ENCODE measurements at regions not wholly inside any gene's neighbourhood (a gene's known extent, or its start where the extent isn't known, plus 50 kb on each side); places are given as distances from the start of the nearest gene placed in this dataset.

DNA sequence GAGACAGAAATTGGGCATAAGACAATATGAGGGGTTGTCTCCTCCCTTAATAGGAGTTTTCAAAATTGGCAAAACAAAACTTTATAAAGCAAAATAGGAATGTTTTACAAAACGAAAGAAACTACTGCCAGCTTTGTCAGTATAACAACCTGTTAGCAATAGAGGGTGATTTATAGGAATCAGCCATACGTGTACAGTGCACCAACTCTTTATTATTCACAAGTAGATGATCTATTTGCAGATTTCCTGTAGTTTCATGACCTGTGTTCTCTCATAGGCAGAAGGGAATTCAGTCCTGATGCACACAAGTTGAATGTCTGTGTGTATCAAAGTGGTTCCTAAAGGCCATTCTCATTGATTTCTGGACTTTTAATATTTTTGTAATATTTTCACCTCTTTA lies 116.3 kb downstream of the MFAP3L start:
- TF ChIP-seq, protein P1, sequence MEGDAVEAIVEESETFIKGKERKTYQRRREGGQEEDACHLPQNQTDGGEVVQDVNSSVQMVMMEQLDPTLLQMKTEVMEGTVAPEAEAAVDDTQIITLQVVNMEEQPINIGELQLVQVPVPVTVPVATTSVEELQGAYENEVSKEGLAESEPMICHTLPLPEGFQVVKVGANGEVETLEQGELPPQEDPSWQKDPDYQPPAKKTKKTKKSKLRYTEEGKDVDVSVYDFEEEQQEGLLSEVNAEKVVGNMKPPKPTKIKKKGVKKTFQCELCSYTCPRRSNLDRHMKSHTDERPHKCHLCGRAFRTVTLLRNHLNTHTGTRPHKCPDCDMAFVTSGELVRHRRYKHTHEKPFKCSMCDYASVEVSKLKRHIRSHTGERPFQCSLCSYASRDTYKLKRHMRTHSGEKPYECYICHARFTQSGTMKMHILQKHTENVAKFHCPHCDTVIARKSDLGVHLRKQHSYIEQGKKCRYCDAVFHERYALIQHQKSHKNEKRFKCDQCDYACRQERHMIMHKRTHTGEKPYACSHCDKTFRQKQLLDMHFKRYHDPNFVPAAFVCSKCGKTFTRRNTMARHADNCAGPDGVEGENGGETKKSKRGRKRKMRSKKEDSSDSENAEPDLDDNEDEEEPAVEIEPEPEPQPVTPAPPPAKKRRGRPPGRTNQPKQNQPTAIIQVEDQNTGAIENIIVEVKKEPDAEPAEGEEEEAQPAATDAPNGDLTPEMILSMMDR (IDR thresholded peaks at IDR 0.05), result no peak
- no peak for TF ChIP-seq POLR2A (IDR thresholded peaks at IDR 0.05)
